NCI-H2107 treated with DMSO at 0.1 percent for 48 hours (cell line): ENCODE measurements at regions not wholly inside any gene's neighbourhood (a gene's known extent, or its start where the extent isn't known, plus 50 kb on each side); places are given as distances from the start of the nearest gene placed in this dataset.

Source experiments
- DNase-seq: peaks from one replicate; lab custom pipeline; 2025; ENCODE audit not compliant: unreplicated experiment; lab: John Stamatoyannopoulos, UW

DNA sequence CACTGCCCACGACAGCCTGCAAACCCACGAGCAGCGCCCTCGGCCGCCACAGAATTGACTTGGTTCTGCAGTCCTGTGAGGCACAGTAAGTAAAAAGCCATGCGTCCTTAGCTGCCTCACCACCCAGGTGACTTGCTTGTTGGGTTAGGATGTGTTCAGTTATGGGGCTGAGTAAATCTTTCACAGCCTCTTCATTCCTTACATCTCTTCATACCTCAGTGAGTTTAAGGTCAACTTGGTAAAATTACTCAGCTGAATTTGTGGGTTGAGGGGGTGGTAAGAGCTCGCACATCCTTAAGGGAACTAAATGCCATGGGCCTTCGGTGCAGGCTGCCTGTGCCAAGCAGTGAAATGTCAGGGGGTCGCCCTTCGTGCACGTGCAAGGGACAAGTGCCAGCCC, 165.2 kb upstream of the ALKAL2 start:
- no peak for DNase-seq

DNA sequence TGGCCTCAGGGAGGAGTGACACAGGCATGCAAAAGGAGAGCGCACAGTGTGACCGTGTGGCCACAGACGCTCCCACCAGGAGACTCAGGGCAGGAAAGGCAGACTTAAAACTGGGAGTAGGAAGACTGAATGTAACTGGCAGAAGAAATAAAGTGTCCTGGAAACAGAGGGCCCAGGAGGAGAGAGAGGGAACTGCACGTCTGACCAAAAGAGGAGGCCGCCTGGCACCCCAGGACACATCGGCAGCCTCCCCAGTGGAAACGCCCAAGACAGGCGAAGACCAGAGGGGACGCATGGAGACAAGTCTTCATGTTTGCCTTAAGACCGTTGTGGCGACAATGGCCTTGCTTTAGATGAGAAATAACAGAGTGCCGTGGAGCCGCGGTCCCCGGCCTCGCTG, 163.6 kb upstream of the ALKAL2 start:
- no peak for DNase-seq

DNA sequence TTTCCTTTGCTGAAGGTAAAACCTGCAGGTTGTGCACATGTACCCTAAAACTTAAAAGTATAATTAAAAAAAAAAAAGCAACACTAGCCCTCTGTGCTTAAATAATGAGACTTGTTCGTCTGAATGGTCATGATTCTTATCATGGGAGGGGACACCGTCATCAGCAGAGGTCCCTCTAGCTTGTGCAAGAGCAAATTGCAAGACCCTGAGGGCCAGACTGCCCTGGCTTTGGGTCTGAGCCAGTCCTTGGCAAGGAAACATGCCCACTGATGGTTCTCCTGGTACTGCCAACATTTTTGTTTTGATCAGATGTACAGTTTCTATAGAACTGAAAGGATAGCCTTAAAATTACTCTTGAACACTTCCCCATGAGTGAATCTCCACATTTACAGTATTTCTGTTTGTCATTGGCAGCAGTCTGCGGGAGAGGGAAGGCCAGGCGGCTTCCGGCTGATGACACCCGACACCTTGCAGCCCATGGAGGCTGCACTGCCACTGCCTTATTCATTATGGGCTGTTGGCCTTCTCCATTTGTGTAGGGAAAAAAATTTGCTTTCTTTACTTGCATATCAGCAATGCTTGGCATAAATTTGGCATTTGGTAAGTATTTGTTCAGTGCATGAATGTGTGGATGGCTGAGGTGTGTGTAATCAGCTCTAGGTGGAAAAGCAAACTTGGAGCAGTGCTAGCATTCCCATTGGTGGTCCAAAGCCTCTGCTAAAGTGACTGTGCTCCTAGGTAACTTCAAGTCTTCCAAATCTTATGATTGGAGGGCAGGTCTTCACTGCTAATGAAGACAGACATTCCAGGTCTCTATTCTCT, 161.6 kb upstream of the ALKAL2 start:
- DNase-seq = peak; percentile 36

DNA sequence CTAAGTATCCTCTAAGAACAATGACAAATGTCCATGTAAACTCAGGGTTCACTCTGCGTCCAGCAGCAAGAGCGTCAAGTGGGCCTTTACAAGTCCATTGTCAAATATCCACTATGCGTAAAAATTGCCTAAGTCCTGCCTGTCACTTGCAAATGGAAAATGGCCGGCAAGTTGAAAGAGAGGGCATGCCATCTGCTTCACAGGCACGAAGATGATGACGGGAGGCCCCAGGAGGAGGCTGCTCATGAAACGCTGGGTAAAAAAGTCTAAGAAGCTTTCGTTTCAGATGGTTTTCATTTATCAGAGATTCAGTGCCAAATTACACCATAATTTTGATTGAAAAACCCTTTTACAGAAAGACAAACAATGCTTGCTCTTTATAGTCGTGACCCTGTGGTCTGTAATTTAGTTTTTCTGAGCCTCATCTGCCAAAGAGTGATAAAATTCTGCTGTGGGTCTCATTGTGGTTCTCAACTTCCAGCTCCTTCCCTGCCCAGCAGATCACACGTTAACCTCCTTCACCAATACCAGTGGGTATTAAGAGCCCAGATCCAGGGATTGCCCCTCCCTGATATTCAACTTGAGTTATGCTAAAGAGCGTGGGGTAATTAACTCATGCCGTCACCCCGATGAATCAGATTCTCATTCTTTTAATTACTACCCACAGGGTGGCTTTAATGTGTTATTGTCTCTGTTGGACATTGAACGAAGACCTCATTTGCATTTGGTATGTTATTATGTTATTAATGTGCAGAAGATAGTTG, 160.2 kb upstream of the ALKAL2 start:
- no peak for DNase-seq

DNA sequence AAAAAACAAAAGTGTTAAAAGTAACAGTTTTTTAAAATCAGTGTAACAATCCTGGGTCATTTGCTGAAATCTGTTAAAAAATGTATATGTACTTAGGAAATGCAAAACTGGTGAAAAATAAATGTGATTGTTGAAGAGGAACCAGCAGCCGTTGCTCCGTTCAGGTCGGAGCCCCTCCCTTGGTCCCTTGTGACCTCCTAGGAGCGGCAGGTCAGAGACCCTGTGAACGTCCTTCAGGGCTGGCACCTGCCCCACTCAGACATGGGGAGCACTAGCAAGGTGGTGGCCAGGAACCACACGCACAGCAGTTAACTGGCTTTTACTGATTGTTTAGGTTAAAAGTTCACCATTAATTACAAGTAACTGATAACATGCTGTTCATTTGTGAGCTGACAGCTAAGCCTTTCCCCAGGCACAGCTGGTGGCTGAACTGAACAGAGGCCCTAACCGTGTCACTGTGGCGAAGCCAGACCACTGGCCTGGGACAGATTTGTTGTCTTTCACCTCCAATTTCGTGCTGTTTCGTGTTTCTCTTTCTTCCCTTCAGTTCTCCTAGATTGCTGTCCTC, 159.2 kb upstream of the ALKAL2 start:
- no peak for DNase-seq

DNA sequence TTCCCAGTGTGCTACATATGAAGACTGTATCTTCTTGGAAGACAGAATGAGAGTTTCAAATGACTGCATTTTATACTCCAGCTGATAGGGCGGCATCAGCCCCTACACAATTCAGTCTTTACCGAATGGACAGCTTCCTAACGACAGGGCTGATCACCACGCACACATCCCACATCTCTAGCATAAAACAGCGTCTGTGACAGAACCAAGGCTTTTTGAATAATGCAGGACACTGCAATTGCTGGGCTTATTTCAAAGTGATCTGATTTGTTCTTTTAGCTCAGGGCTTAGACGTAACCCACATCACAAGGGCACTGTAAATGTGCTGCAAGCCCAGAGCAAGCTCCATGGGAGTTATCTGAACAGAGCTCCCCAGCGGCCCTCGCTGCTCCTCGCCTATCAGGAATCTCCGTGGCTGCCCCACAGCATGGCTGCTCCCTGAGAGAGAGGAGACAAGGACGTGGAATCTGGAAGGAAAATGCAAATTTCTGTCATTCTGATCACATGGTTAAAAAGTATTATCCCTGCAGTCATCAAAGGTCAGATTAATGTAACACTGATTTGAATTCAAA, 158.5 kb upstream of the ALKAL2 start:
- DNase-seq = no peak

DNA sequence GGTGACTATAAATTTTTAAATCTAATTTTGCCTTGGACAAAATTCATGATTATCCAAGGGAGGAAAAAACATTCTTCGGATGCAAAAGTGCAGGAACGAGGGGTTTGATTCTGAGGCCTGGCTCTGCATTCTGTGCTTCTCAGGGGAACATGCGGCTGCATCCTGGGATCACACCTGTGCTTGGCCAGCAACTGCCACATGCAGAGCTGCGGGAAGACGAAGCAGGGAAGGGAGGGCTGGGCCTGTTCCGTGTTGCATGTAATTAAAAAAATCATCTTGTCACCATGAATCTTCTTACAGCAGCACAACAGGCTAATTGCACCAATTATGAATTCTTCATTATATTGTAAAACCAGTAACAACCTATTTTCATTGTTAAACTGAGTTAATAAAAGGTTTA, 158.0 kb upstream of the ALKAL2 start:
- DNase-seq = no peak

DNA sequence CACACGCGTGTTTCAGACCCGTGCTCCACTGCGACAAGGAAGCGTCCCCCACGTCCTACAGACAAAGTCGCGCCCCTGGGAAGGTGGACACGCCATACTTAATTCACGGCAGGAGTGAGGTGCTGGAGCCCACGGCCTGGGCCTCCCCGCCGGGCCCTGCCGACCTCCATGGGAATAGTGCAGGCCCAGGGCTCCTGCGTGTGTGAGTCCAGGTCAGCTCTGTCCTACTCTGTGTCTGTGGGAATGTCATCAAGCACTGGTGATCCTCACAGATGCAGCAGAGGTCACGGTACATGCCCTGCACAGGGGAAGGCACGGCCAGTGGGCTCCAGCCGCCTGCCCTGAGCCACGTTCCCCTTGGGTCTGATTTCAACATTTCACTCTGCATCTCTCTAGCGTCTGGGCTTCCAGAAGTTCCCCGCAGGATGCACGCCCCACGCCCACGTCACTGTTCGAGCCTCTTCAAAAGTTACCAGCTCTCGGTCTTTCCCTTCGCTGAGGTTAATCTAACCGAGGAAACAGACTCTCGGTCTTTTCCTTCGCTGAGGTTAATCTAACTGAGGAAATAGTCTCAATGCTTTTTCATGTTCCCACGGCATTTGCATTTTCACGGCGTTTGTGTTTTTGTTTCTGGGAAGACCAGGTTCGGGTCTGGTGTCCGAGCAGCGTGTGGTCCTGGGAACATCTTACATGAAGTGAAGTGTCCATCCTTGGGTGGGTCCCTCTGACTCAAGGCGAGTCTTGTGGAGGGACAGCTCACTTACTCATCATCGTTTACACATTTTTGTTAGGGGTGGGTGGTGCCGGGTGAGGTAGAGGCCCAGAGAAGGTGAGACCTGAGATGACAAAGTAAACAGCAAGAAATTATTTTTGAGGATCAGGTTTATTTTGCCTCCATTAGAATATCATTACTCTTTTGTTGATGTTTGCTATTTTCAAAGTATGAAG, 157.3 kb upstream of the ALKAL2 start:
- DNase-seq = no peak

DNA sequence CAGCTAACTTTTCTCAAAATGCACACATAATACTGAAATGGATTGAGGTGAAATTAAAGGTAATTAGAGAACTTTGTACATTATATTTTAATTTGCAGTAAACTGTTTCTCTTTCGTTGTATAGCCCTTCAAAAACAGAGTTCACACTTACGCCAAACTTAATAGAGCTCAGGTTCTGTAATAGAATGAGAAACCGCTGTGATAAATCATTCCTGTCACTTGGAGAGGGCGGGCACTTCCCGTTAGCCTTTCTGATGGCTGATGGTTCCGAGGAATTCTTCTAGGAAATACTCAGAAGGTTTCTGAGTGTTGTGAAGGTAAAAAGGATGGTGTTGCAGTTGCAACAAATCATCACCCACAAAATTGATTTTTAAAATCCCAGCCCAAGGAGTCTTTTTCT, 155.8 kb upstream of the ALKAL2 start:
- no peak for DNase-seq

DNA sequence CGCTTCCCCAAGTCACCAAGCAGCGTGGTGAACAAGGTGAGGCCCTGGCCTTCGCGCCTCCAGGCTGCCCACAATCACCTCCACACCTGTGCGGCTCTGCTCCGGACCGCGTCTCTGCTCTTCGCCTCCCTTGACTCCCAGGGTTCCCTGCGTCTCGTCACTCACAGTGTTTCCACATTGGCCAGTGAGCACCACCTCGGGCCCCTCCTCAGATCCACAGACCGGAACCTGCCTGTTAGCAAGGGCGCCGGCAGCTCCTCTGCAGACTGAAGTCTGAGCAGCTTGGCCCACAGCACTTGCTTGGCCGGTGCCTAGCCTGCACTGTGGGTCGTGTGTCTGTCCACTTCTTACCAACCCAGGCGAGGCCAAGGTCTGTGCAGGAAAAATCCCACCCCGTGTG, 155.3 kb upstream of the ALKAL2 start:
- no peak for DNase-seq

DNA sequence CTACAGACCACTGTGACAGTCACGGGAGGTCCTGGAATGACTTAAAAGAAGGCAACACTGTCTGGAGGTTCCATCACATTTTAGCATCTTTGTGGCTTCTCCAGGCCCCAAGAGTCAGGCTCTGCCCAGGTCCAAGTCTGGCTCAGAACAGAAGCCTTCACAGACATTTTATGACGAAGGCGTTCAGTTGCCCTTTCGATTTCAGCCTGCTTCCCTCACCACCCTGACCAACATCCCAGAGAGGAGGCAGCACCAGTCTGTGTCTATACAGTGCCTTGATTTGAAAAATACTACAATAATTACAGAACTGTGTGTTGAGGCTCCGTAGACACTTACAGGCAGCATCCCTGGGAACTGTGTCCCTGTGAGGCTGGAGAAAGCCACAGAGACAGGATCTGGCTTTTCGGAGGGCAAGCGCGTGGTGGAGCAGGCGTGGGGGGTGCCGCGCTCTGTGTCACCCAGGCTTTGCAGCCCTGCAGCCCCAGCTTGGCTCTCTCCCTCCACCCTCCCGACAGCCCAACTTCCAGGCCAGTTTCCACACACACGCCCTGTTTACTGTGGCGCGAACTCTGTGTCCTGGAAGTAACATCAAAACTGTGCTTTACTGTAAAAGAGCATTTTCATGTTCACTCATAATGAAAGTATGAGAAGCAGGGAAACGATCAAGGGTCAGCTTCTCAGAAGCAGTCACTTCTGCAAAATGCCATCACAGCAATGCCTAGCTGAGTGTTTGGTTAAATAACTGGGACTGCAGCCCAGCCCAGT, 153.5 kb upstream of the ALKAL2 start:
- no peak for DNase-seq

DNA sequence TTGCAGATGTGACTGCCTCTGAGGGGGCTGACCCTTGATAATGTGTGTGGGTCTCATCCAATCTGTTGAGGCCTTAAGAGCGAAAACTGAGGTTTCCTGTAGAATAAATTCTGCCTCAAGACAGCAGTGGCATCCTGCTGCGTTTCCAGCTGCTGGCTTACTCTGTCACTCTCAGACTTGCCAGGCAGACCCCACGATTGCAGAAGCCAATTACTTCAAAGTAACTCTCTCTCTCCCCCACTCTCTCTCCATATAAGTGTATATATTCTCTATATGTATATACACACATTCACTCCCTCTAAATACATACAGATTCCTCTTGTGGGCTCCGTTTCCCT, 152.5 kb upstream of the ALKAL2 start:
- DNase-seq = no peak

DNA sequence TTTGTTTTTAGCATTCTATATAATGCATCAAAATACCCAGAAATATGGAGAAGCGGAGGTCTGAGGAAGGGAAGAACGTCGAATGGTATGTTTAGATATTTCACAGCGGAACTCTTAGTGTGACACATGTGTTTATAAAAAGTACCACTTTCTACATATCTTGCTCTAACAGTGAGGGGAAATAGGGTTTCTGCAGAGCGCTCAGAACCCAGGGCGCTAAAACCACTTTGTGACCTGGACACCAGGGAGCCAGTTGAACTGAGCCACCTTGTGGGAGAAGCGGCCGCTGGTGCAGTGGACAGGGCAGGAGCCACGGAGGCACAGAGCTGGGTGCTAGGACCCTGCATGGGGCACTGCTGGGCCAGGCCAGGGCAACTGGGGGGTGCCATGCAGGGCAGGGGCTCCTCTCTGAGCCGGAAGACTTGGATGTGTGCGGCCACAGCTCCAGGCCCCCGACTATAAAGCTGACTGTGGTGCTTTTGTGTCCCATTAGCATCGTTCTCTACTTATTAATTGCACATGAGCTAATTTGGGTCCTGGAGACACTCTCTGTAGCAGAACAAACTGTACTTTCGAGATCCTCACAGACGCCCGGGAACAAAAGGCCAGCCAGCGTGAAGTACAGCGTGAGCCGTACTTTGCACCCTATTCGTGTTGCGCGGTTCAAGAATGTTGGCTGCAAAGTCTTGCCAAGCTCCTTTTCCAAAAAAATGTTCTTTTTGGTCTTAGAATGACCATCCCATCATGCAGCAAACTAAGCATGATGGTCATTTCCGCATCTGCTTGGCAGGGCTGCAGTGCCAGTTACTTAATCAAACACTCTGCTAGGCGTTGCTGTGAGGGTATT, 151.9 kb upstream of the ALKAL2 start:
- DNase-seq = no peak

DNA sequence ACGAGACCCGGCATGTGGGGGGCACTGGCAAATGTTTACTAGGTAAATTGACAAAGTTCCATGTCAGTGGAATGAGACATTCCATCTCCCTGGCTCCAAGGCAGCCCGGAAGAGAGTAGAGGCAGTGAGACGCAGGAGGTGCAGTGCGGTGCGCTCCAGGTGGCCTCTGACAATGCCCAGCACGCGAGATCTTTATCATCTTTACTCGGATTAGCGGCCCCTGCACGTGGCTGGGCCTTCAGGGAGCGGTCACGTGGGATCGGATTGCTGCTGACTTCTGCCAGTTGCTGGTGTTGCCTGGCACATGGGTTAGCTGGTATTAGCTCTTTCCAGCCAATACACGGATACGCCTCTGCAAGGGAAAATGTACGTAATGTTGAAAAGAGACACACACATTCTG, 151.2 kb upstream of the ALKAL2 start:
- DNase-seq = no peak

DNA sequence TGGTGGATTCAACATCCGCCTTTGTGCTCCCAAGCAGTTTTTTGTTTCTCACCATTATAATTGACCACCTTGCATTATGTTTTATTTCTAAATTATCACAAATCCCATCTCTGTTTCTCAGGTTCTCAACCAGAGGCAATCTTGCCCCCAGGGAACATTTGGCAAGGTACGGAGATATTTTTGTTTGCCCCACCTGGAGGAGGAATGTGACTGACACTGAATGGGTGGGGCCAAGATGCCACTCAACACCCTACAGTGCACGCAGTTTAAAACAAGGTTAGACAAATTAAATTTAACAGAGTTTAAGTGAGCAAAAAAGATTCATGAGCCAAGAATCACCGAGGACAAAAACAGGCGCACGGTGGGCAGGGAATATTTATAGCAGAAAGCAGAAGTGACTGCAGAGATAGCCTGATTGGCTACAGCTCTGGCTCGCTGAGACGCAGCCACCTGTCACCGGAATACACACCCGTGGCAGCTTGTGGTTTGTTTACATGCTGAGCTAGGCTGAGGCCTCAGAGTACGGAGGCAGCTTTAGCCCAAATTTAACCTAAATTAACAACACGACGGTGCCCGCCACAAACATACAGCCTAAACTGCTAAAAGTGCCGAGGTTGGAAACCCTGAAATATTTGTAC, 150.0 kb upstream of the ALKAL2 start:
- DNase-seq = peak; percentile 81

DNA sequence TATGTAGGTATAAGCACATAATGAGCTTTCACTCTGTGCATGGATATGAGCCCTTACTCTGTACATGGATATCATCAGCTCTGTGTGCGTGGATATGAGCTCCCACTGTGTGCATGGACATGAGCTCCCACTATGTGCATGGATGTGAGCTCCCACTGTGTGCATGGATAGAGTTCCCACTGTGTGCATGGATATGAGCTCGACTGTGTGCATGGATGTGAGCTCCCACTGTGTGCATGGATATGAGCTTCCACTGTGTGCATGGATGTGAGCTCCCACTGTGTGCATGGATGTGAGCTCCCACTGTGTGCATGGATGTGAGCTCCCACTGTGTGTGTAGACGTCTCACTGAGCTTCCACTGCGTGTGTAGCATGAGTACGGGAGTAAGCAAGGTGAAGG, 149.3 kb upstream of the ALKAL2 start:
- DNase-seq = no peak

DNA sequence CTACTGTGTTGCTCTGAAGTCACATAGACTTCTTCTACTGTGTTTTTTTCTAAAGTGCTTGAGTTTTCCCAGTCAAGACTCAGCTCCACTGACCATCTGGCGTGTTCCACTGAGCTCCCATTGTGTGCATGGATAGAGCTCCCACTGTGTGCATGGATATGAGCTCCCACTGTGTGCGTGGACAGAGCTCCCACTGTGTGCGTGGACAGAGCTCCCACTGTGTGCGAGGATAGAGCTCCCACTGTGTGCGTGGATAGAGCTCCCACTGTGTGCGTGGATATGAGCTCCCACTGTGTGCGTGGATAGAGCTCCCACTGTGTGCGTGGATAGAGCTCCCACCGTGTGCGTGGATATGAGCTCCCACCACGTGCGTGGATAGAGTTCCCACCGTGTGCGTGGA, 148.3 kb upstream of the ALKAL2 start:
- DNase-seq = no peak

DNA sequence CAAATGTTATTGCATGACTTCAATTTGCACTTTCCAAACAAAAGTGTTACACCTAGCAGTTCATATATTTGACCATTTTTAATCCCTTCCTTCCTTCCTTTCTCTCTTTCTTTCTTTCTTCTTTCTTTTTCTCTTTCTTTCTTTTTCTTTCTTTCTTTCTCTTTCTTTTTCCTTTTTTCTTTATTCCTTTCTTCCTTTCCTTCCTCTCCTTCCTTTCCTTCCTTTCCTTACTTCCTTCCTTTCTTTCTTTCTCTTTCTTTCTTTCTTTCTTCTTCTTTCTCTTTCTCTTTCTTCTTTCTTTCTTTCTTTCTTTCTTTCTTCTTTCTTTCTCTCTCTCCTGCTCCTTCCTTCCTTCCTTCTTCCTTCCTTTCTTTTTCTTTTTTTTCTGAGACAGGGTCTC, 146.7 kb upstream of the ALKAL2 start:
- DNase-seq = no peak

DNA sequence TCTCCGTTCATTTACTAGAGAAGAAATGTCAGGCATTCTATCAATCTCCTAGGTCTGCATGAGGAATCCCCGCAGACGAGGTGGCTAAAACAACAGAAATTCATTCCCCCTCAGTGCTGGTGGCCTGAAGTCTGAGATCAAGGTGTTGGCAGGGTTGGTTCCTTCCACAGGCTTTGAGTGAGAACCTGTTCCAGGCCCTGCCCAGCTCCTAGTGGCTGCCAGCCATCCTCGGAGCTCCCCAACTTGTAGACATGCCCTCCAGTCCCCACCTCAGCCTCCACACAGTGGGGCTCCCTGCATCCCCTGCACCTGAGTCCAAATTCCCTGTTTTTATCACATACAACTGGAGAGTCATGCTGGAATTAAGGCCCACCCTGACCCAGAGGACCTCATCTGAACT, 145.3 kb upstream of the ALKAL2 start:
- no peak for DNase-seq
